PC-3 (cell line): ENCODE measurements at regions not wholly inside any gene's neighbourhood (a gene's known extent, or its start where the extent isn't known, plus 50 kb on each side); places are given as distances from the start of the nearest gene placed in this dataset.

Source experiments
- ATAC-seq: fragments of 200-7000 bp; cut with Tn5 transposase; 2 replicates; pipeline ENCODE4 v1.9.1; 2020; ENCODE audit warnings: mild to moderate bottlenecking, moderate library complexity
- BruUV-seq: library from RNA; stranded (reverse); fragments of 400-500 nt; replicated peaks from 2 replicates; lab custom pipeline; 2021; lab: Mats Ljungman, UMichigan
- CTCF ChIA-PET: fragments of 300-600 bp; sonication (Branson Sonifier 250); formaldehyde crosslinking; loops from one replicate; lab custom pipeline; 2022; ENCODE audit warnings: antibody characterized with exemption; lab: Charles Lee
- POLR2A ChIA-PET: fragments of 300-600 bp; sonication (Branson Sonifier 250); formaldehyde crosslinking; loops from one replicate; lab custom pipeline; 2022; ENCODE audit warnings: antibody characterized with exemption; ENCODE audit not compliant: unreplicated experiment; lab: Charles Lee
- DNase-seq: peaks from one replicate; pipeline ENCODE4 v3.0.0-alpha.2; 2015
- H2AFZ ChIP-seq: fragments of 300-600 bp; sonication (generic); 2 replicates; pipeline ENCODE4 v1.6.0; 2016; ENCODE audit warnings: antibody characterized with exemption, low read length
- H3F3A ChIP-seq: fragments of 300-600 bp; sonication (generic); one replicate; pipeline ENCODE4 v1.6.0; 2017; ENCODE audit warnings: antibody characterized with exemption, low read length, control low read depth, mild to moderate bottlenecking; ENCODE audit not compliant: unreplicated experiment
- H3K27ac ChIP-seq: fragments of 300-600 bp; sonication (generic); 2 replicates; pipeline ENCODE4 v1.5.1; 2016; ENCODE audit warnings: mild to moderate bottlenecking, low read length
- H3K27me3 ChIP-seq: fragments of 300-600 bp; sonication (generic); 2 replicates; pipeline ENCODE4 v1.6.1; 2016; ENCODE audit warnings: low read length, mixed read lengths
- H3K36me3 ChIP-seq: fragments of 300-600 bp; sonication (generic); 2 replicates; pipeline ENCODE4 v1.6.1; 2016; ENCODE audit warnings: low read depth, mixed run types, low read length, mixed read lengths
- H3K4me1 ChIP-seq: fragments of 300-600 bp; sonication (generic); 2 replicates; pipeline ENCODE4 v1.5.1; 2016; ENCODE audit warnings: low read length; ENCODE audit not compliant: insufficient read depth
- H3K4me2 ChIP-seq: fragments of 300-600 bp; sonication (generic); 2 replicates; pipeline ENCODE4 v1.6.0; 2016; ENCODE audit warnings: low read length
- H3K4me3 ChIP-seq: fragments of 300-600 bp; sonication (generic); 2 replicates; pipeline ENCODE4 v1.5.1; 2016; ENCODE audit warnings: mild to moderate bottlenecking, low read length, mixed read lengths
- H3K79me2 ChIP-seq: fragments of 300-600 bp; sonication (generic); 2 replicates; pipeline ENCODE4 v1.6.1; 2017; ENCODE audit warnings: low read length, mixed read lengths
- H3K9ac ChIP-seq: fragments of 300-600 bp; sonication (generic); 2 replicates; pipeline ENCODE4 v1.6.0; 2016; ENCODE audit warnings: mild to moderate bottlenecking, low read length
- H3K9me2 ChIP-seq: fragments of 300-600 bp; sonication (generic); replicated peaks from 2 replicates; pipeline ENCODE4 v1.6.1; 2016; ENCODE audit warnings: mixed run types, low read length, mixed read lengths
- H3K9me3 ChIP-seq: fragments of 300-600 bp; sonication (generic); 2 replicates; pipeline ENCODE4 v1.6.1; 2016; ENCODE audit warnings: low read length, mixed read lengths
- H4K20me1 ChIP-seq: fragments of 300-600 bp; sonication (generic); 2 replicates; pipeline ENCODE4 v1.6.1; 2016; ENCODE audit warnings: low read length, mixed read lengths
- EZH2 ChIP-seq: fragments of 300-600 bp; sonication (generic); IDR thresholded peaks from one replicate; pipeline ENCODE4 v1.6.1; 2017; ENCODE audit warnings: antibody characterized with exemption, mild to moderate bottlenecking, low read length; ENCODE audit not compliant: unreplicated experiment
- EZH2phosphoT487 ChIP-seq: fragments of 300-600 bp; sonication (generic); IDR thresholded peaks from 2 replicates; pipeline ENCODE4 v1.6.1; 2018; ENCODE audit warnings: mild to moderate bottlenecking, antibody characterized with exemption, low read length, borderline replicate concordance
- intact Hi-C: fragments of 100-400 bp; cut with micrococcal nuclease; formaldehyde crosslinking; loops from 2 replicates; pipeline ENCODE4 v1.9.0; 2023
- TF ChIP-seq, protein P1 (sequence below): fragments of 300-600 bp; sonication (generic); conservative IDR thresholded peaks from 2 replicates; pipeline ENCODE4 v1.5.1; 2017; ENCODE audit warnings: antibody characterized with exemption, low read depth, mild to moderate bottlenecking, low read length

DNA sequence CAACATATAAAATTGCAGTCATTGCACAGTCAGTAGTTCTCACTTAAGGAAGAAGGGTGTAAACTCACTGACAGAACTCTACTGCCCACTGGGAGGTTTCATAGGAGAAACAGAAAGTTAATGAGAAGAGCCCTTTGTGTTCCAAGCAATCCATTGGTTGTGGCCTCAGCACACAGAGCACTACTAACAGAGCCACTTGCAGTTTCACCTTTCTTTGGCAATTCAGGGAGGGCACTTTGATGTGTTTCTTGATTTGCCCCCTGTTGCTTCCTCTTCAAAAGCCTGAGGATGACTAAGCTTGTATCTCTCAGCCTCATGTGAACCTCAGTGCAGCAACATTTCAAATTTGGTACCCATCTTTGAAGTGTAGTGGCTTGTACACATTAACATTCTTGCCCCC, 409.4 kb downstream of the DMRTA1 start:
- CTCF ChIA-PET = no interaction called here
- TF ChIP-seq, protein P1, sequence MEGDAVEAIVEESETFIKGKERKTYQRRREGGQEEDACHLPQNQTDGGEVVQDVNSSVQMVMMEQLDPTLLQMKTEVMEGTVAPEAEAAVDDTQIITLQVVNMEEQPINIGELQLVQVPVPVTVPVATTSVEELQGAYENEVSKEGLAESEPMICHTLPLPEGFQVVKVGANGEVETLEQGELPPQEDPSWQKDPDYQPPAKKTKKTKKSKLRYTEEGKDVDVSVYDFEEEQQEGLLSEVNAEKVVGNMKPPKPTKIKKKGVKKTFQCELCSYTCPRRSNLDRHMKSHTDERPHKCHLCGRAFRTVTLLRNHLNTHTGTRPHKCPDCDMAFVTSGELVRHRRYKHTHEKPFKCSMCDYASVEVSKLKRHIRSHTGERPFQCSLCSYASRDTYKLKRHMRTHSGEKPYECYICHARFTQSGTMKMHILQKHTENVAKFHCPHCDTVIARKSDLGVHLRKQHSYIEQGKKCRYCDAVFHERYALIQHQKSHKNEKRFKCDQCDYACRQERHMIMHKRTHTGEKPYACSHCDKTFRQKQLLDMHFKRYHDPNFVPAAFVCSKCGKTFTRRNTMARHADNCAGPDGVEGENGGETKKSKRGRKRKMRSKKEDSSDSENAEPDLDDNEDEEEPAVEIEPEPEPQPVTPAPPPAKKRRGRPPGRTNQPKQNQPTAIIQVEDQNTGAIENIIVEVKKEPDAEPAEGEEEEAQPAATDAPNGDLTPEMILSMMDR = no peak
- no peak for TF ChIP-seq EZH2phosphoT487
- TF ChIP-seq EZH2 = no peak
- no peaks in the 10 kb centered on the region for H3K36me3 ChIP-seq
- no peak for DNase-seq
- no peak overlapping the region for H3K9ac ChIP-seq
- no peak overlapping the region for H3K4me3 ChIP-seq
- no peaks in the 10 kb centered on the region for H3K9me3 ChIP-seq
- no peak for ATAC-seq
- H3K79me2 ChIP-seq = no peaks in the 10 kb centered on the region
- no peak overlapping the region for H2AFZ ChIP-seq
- no peaks in the 10 kb centered on the region for H4K20me1 ChIP-seq
- no peak overlapping the region for H3K27ac ChIP-seq
- no peaks in the 10 kb centered on the region for H3K4me1 ChIP-seq
- BruUV-seq = no TSS peak
- POLR2A ChIA-PET = no interaction called here
- H3K9me2 ChIP-seq = no peaks in the 10 kb centered on the region
- intact Hi-C loops = no loop called here
- no peaks in the 10 kb centered on the region for H3F3A ChIP-seq
- H3K4me2 ChIP-seq = no peak overlapping the region
- no peaks in the 10 kb centered on the region for H3K27me3 ChIP-seq

GRCh38 chr9:22857316-22857715, 410.7 kb downstream of the DMRTA1 start:
- Histone ChIP-seq H3K9ac (no peak overlapping the region), H3K79me2 (no peaks in the 10 kb centered on the region), H3K4me3 (no peak overlapping the region), H3K4me2 (no peak overlapping the region), H3K4me1 (no peaks in the 10 kb centered on the region), H3K27me3 (no peaks in the 10 kb centered on the region), H4K20me1 (no peaks in the 10 kb centered on the region), H3K36me3 (no peaks in the 10 kb centered on the region), H3K9me2 (no peaks in the 10 kb centered on the region), H3F3A (no peaks in the 10 kb centered on the region), H3K27ac (no peak overlapping the region), H2AFZ (no peak overlapping the region), H3K9me3 (no peaks in the 10 kb centered on the region)
- ChIA-PET CTCF (no interaction called here), POLR2A (no interaction called here)
- intact Hi-C loops = no loop called here
- no TSS peak for BruUV-seq
- ATAC-seq (no peak), DNase-seq (no peak)
- TF ChIP-seq EZH2 = no peak
- TF ChIP-seq, protein P1 = no peak
- no peak for TF ChIP-seq EZH2phosphoT487

DNA sequence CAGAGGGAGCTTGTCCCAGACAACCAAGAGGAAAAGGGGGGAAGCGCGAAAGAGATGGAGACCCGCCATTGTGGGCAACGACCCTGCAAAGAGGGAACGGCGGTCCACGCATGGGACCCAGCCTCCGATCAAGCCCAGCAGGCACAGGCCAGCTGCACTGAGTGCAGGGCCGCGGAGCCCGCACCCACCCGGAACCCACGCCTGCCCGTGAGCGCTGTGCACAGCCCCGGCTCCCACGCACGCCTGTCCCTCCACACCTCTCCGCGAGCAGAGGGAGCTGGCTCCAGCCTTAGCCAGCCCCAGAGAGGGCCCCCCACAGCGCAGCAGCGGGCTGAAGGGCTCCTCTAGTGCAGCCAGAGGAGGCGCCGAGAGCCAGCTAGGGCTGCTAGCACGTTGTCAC, 416.5 kb downstream of the DMRTA1 start:
- H3K4me2 ChIP-seq = no peak overlapping the region
- intact Hi-C loops = no loop called here
- DNase-seq = no peak
- CTCF ChIA-PET = no interaction called here
- H3K36me3 ChIP-seq = no peaks in the 10 kb centered on the region
- H3K9me3 ChIP-seq = no peaks in the 10 kb centered on the region
- H3K9me2 ChIP-seq = no peaks in the 10 kb centered on the region
- H3K27me3 ChIP-seq = no peaks in the 10 kb centered on the region
- no peaks in the 10 kb centered on the region for H3K4me1 ChIP-seq
- TF ChIP-seq, protein P1 = no peak
- TF ChIP-seq EZH2phosphoT487 = no peak
- no peak for TF ChIP-seq EZH2
- H2AFZ ChIP-seq = no peak overlapping the region
- POLR2A ChIA-PET = no interaction called here
- ATAC-seq = no peak
- H3K79me2 ChIP-seq = no peaks in the 10 kb centered on the region
- no peaks in the 10 kb centered on the region for H3F3A ChIP-seq
- no peak overlapping the region for H3K4me3 ChIP-seq
- no peak overlapping the region for H3K27ac ChIP-seq
- H3K9ac ChIP-seq = no peak overlapping the region
- H4K20me1 ChIP-seq = no peaks in the 10 kb centered on the region
- BruUV-seq = no TSS peak
